MG63 (cell line): ENCODE measurements at regions not wholly inside any gene's neighbourhood (a gene's known extent, or its start where the extent isn't known, plus 50 kb on each side); places are given as distances from the start of the nearest gene placed in this dataset.

Experiments used
- DNase-seq: peaks from one replicate; pipeline ENCODE4 v3.0.0-alpha.2; 2020
- H3K27me3 ChIP-seq: fragments of 250-450 bp; sonication (Bioruptor Pico); 2 replicates; pipeline ENCODE4 v1.5.1; 2020; ENCODE audit warnings: mild to moderate bottlenecking, moderate library complexity
- H3K36me3 ChIP-seq: fragments of 250-450 bp; sonication (Bioruptor Pico); 2 replicates; pipeline ENCODE4 v1.5.1; 2020; ENCODE audit warnings: mild to moderate bottlenecking, moderate library complexity
- H3K4me3 ChIP-seq: fragments of 250-450 bp; sonication (Bioruptor Pico); 2 replicates; pipeline ENCODE4 v1.5.1; 2020; ENCODE audit warnings: mild to moderate bottlenecking, moderate library complexity
- H3K9me3 ChIP-seq: fragments of 250-450 bp; sonication (Bioruptor Pico); 2 replicates; pipeline ENCODE4 v1.5.1; 2020; ENCODE audit warnings: mild to moderate bottlenecking, moderate library complexity

- DNase-seq = no peak
- Histone ChIP-seq H3K4me3 (no peak overlapping the region), H3K36me3 (no peaks in the 10 kb centered on the region), H3K27me3 (no peaks in the 10 kb centered on the region), H3K9me3 (no peaks in the 10 kb centered on the region)
These were observed 393.6 kb downstream of the LMO7 start for GRCh38 chr13:76029706-76030105.

- no peak for DNase-seq
- Histone ChIP-seq H3K9me3 (no peaks in the 10 kb centered on the region), H3K36me3 (no peaks in the 10 kb centered on the region), H3K27me3 (no peaks in the 10 kb centered on the region), H3K4me3 (no peak overlapping the region)
These were observed 393.0 kb downstream of the LMO7 start for GRCh38 chr13:76029088-76029487.

GRCh38 chr13:76027131-76027530, 391.0 kb downstream of the LMO7 start:
- Histone ChIP-seq H3K9me3 (no peaks in the 10 kb centered on the region), H3K36me3 (no peaks in the 10 kb centered on the region), H3K27me3 (no peaks in the 10 kb centered on the region), H3K4me3 (no peak overlapping the region)
- DNase-seq = no peak

GRCh38 chr13:76025392-76025791, 389.3 kb downstream of the LMO7 start:
- H3K36me3 ChIP-seq = no peaks in the 10 kb centered on the region
- H3K9me3 ChIP-seq = no peaks in the 10 kb centered on the region
- no peak for DNase-seq
- no peaks in the 10 kb centered on the region for H3K27me3 ChIP-seq
- H3K4me3 ChIP-seq = no peak overlapping the region

GRCh38 chr13:76024151-76024550, 388.0 kb downstream of the LMO7 start:
- no peak for DNase-seq

GRCh38 chr13:76023652-76024051, 387.5 kb downstream of the LMO7 start:
- Histone ChIP-seq H3K9me3 (no peaks in the 10 kb centered on the region), H3K36me3 (no peaks in the 10 kb centered on the region), H3K27me3 (no peaks in the 10 kb centered on the region), H3K4me3 (no peak overlapping the region)
- no peak for DNase-seq

More at GRCh38 chr13:76024151-76024550, 388.0 kb downstream of the LMO7 start:
- H3K9me3 ChIP-seq = no peaks in the 10 kb centered on the region
- no peaks in the 10 kb centered on the region for H3K27me3 ChIP-seq
- H3K4me3 ChIP-seq = no peak overlapping the region
- no peaks in the 10 kb centered on the region for H3K36me3 ChIP-seq

GRCh38 chr13:76020421-76020955, 384.4 kb downstream of the LMO7 start:
- H3K36me3 ChIP-seq = no peaks in the 10 kb centered on the region
- no peak overlapping the region for H3K4me3 ChIP-seq

GRCh38 chr13:76019421-76020044, 383.4 kb downstream of the LMO7 start:
- Histone ChIP-seq H3K36me3 (no peaks in the 10 kb centered on the region), H3K27me3 (no peaks in the 10 kb centered on the region), H3K9me3 (no peaks in the 10 kb centered on the region), H3K4me3 (no peak overlapping the region)
- DNase-seq = no peak

More at GRCh38 chr13:76020421-76020955, 384.4 kb downstream of the LMO7 start:
- no peak for DNase-seq
- no peaks in the 10 kb centered on the region for H3K27me3 ChIP-seq
- H3K9me3 ChIP-seq = no peaks in the 10 kb centered on the region

GRCh38 chr13:76017861-76018556, 381.9 kb downstream of the LMO7 start:
- Histone ChIP-seq H3K9me3 (no peaks in the 10 kb centered on the region), H3K4me3 (no peak overlapping the region), H3K27me3 (no peaks in the 10 kb centered on the region), H3K36me3 (no peaks in the 10 kb centered on the region)
- DNase-seq = no peak

- H3K9me3 ChIP-seq = no peaks in the 10 kb centered on the region
- no peaks in the 10 kb centered on the region for H3K36me3 ChIP-seq
- no peak for DNase-seq
- H3K4me3 ChIP-seq = no peak overlapping the region
- H3K27me3 ChIP-seq = no peaks in the 10 kb centered on the region
These were observed 380.8 kb downstream of the LMO7 start for GRCh38 chr13:76016799-76017400.

- DNase-seq = no peak
These were observed 378.5 kb downstream of the LMO7 start for GRCh38 chr13:76014406-76015318.

GRCh38 chr13:76012091-76012721, 376.1 kb downstream of the LMO7 start:
- H3K4me3 ChIP-seq = no peak overlapping the region
- H3K36me3 ChIP-seq = no peaks in the 10 kb centered on the region
- no peak for DNase-seq
- H3K9me3 ChIP-seq = no peaks in the 10 kb centered on the region
- H3K27me3 ChIP-seq = no peaks in the 10 kb centered on the region

More at GRCh38 chr13:76014406-76015318, 378.5 kb downstream of the LMO7 start:
- Histone ChIP-seq H3K9me3 (no peaks in the 10 kb centered on the region), H3K4me3 (no peak overlapping the region), H3K36me3 (no peaks in the 10 kb centered on the region), H3K27me3 (no peaks in the 10 kb centered on the region)

GRCh38 chr13:76009267-76009890, 373.2 kb downstream of the LMO7 start:
- no peaks in the 10 kb centered on the region for H3K36me3 ChIP-seq
- no peaks in the 10 kb centered on the region for H3K9me3 ChIP-seq
- H3K4me3 ChIP-seq = no peak overlapping the region
- DNase-seq = no peak
- H3K27me3 ChIP-seq = no peaks in the 10 kb centered on the region

GRCh38 chr13:76004416-76004815, 368.3 kb downstream of the LMO7 start:
- H3K27me3 ChIP-seq = no peaks in the 10 kb centered on the region

GRCh38 chr13:76000131-76000530, 364.0 kb downstream of the LMO7 start:
- H3K27me3 ChIP-seq = no peaks in the 10 kb centered on the region
- H3K36me3 ChIP-seq = no peaks in the 10 kb centered on the region
- DNase-seq = no peak
- H3K4me3 ChIP-seq = no peak overlapping the region
- H3K9me3 ChIP-seq = no peaks in the 10 kb centered on the region

More at GRCh38 chr13:76004416-76004815, 368.3 kb downstream of the LMO7 start:
- Histone ChIP-seq H3K9me3 (no peaks in the 10 kb centered on the region), H3K4me3 (no peak overlapping the region), H3K36me3 (no peaks in the 10 kb centered on the region)
- no peak for DNase-seq

- Histone ChIP-seq H3K36me3 (no peaks in the 10 kb centered on the region), H3K4me3 (no peak overlapping the region), H3K9me3 (no peaks in the 10 kb centered on the region), H3K27me3 (no peaks in the 10 kb centered on the region)
- DNase-seq = no peak
These were observed 360.5 kb downstream of the LMO7 start for GRCh38 chr13:75996582-75996981.
